ENCODE measurements at regions not wholly inside any gene's neighbourhood (a gene's known extent, or its start where the extent isn't known, plus 50 kb on each side); places are given as distances from the start of the nearest gene placed in this dataset.
"Not testable (repeated sequence)": the region's sequence is repeated elsewhere in the genome, so short reads cannot be mapped to it uniquely, and the experiment has no call there.

DNA sequence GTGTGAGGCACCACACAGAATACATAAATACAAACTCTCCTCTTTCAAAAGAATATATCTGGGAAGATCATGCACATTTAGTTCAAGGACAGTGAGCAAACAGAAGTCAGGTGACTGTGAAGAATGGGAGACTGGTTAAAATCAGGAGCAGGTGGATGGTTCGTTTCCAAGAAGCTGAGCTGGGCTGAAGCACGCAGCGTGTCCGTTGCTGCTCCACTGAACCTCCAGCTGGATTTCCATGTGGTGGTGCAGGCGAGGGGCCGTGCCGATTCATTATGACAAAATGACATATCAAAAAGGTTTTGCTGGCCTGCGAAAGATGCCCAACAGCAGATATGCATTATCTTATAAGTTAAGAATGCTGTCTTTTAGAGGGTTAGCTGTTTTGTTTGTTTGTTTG, 66.0 kb downstream of the OLIG1 start:
- POLR2A ChIA-PET: no interaction called here
- CTCF ChIA-PET: no interaction called here
- Mint-ChIP-seq H3K27me3 (no peaks in the 10 kb centered on the region), H3K27ac (no peak overlapping the region), H3K4me1 (ENCODE audit: low read depth) (no peaks in the 10 kb centered on the region), H3K4me3 (no peak overlapping the region), H3K9me3 (no peaks in the 10 kb centered on the region), H3K36me3 (no peaks in the 10 kb centered on the region)
- DNase-seq: no peak
- intact Hi-C loops (cut with micrococcal nuclease): no loop called here

DNA sequence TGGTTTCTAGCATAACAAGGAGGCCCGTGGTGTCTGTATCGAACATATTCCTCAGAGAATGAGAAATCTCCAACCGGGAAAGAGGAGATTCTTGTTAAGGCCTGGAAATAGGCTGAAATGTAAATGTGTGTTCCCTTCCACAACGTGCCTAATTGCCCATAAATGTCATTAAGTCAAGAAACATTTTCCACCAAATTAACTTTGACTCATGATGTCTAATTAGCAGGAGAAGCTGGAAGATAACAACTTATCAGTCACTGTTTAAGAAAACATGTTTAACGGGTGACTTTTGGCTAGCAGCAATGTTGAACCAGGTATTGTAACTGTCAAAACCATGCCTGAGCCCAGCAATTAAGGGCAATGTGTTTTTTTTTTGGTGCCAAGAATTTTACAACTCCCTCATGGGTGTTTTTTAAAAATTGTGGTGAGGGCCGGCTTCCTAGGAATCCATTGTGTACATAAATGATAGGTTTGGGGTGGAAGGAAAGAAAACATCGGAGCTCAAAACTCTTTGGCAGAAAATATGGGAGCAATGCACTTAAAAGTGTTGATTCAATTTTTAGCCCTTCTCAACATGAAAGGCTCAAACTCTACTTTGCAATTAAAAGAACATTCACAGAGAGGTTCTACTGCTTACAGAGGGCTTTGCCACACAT, 67.0 kb downstream of the OLIG1 start:
- no peak for DNase-seq
- Mint-ChIP-seq H3K9me3 (no peaks in the 10 kb centered on the region), H3K27me3 (no peaks in the 10 kb centered on the region), H3K36me3 (no peaks in the 10 kb centered on the region), H3K4me3 (no peak overlapping the region), H3K4me1 (ENCODE audit: low read depth) (no peaks in the 10 kb centered on the region), H3K27ac (no peak overlapping the region)
- intact Hi-C loops (cut with micrococcal nuclease): no loop called here
- ChIA-PET POLR2A (no interaction called here), CTCF (no interaction called here)

DNA sequence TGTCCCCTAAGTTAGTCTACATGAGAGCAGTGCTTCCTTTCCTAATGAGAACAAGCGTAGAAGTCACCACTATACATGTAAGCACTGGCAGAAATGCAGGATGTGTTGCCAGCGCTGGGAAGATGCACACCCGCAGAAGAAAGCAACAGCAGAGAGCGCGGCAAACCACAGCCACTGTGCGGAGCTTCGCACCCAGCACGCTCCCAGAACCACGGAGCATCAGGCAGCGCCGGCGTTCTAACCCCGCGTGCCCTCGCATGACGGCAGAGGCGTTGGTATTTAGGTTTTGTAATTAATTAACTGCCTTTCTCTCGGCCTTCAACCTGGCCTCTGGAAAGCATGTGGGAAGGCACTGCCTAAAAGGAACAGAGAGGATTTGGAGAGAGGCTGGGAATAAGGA, 69.1 kb downstream of the OLIG1 start:
- H3K4me3 Mint-ChIP-seq: no peak overlapping the region
- H3K36me3 Mint-ChIP-seq: no peaks in the 10 kb centered on the region
- H3K27ac Mint-ChIP-seq: no peak overlapping the region
- ChIA-PET POLR2A (no interaction called here), CTCF (no interaction called here)
- intact Hi-C loops (cut with micrococcal nuclease): no loop called here
- no peaks in the 10 kb centered on the region for H3K27me3 Mint-ChIP-seq
- H3K9me3 Mint-ChIP-seq: no peaks in the 10 kb centered on the region
- no peaks in the 10 kb centered on the region for H3K4me1 Mint-ChIP-seq (ENCODE audit: low read depth)
- DNase-seq: no peak

DNA sequence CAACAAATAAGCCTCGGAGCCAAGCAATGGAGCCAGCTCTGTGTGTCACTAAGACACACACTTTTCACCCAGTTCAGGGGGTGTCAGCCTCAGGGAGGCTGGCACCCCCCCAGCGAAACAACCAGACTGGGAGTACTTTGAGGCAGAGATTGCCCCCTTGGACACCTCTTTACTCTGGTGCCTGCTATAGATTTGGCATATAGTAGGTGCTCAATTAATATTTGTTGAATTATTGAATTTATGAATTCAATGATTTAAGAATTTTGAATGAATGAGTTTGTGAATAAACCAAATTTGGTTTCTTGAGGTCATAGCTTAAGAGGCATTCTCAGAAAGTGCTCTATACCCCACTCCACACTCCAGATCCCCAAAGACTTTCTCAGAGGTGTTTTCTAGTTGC, 70.3 kb downstream of the OLIG1 start:
- Mint-ChIP-seq H3K36me3 (no peaks in the 10 kb centered on the region), H3K4me1 (ENCODE audit: low read depth) (no peaks in the 10 kb centered on the region), H3K9me3 (no peaks in the 10 kb centered on the region), H3K27me3 (no peaks in the 10 kb centered on the region), H3K4me3 (no peak overlapping the region), H3K27ac (no peak overlapping the region)
- ChIA-PET CTCF (no interaction called here), POLR2A (no interaction called here)
- intact Hi-C loops (cut with micrococcal nuclease): no loop called here
- no peak for DNase-seq

DNA sequence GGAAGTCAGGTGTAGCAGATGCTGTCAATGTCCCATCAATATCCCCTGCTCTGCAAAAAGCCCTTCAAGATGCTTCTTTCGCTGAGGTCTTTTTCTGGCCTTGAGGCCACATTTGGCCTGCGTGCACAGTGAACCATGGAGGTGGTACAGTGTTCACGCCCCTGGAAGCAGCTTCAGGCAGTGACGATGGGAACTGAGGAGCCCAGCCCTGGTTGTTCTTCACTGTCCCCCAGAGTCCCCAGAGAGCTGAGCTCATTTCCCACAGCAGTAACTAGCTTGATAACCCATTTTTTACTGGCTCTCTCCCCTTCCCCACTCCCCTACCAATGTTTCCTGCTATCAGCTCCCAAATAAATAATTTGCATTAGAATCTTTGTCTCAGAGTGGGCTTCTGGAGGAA, 76.5 kb downstream of the OLIG1 start:
- peaks cover 3% of the 10 kb centered on the region for H3K27me3 Mint-ChIP-seq
- POLR2A ChIA-PET: no interaction called here
- H3K36me3 Mint-ChIP-seq: no peaks in the 10 kb centered on the region
- intact Hi-C loops (cut with micrococcal nuclease): no loop called here
- H3K4me1 Mint-ChIP-seq (ENCODE audit: low read depth): no peaks in the 10 kb centered on the region
- CTCF ChIA-PET: no interaction called here
- DNase-seq: no peak
- H3K9me3 Mint-ChIP-seq: no peaks in the 10 kb centered on the region
- no peak overlapping the region for H3K27ac Mint-ChIP-seq
- H3K4me3 Mint-ChIP-seq: no peak overlapping the region

DNA sequence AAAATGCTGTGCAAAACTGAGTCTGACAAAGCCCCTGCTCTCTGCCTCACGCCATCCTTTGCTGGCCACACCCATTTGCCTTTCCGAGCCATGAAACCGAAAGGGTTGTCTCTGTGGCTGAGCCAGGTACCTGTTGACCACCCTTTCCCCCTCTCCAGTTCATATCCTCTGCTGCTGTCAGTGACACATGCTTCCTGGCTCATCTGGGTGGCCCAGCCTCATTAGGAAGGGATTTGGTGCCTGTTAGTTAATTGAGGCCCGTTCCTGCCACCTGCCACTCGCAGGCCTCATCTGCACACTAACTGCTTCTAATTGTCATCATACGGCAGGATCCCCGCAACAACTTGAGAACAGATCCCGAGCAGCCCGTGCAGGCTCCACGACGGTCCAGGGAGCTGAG, 79.2 kb downstream of the OLIG1 start:
- Mint-ChIP-seq H3K27ac (no peak overlapping the region), H3K27me3 (peaks cover 8% of the 10 kb centered on the region), H3K4me1 (ENCODE audit: low read depth) (no peaks in the 10 kb centered on the region), H3K4me3 (no peak overlapping the region), H3K36me3 (no peaks in the 10 kb centered on the region), H3K9me3 (no peaks in the 10 kb centered on the region)
- ChIA-PET POLR2A (no interaction called here), CTCF (no interaction called here)
- intact Hi-C loops (cut with micrococcal nuclease): no loop called here
- no peak for DNase-seq

DNA sequence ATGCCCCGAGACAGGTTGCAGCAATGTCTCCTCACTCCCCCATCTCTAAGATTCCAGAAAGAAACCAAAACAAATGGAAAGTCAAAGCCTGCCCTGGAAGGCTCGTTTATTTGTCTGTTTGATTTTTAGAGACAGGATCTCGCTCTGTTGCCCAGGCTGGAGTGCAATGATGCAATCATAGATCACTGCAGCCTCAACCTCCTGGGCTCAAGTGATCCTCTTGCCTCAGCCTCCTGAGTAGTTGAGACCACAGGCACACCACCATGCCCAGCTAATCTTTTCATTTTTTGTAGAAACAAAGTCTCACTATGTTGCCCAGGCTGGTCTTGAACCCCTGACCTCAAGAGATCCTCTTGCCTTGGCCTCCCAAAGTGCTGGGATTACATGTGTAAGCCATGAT, 78.8 kb upstream of the IFNAR2 start:
- H3K27ac Mint-ChIP-seq; H3K9me3 Mint-ChIP-seq; H3K4me3 Mint-ChIP-seq; CTCF ChIA-PET; H3K27me3 Mint-ChIP-seq; intact Hi-C loops (cut with micrococcal nuclease); DNase-seq; H3K4me1 Mint-ChIP-seq (ENCODE audit: low read depth); H3K36me3 Mint-ChIP-seq; POLR2A ChIA-PET: not testable (repeated sequence)

DNA sequence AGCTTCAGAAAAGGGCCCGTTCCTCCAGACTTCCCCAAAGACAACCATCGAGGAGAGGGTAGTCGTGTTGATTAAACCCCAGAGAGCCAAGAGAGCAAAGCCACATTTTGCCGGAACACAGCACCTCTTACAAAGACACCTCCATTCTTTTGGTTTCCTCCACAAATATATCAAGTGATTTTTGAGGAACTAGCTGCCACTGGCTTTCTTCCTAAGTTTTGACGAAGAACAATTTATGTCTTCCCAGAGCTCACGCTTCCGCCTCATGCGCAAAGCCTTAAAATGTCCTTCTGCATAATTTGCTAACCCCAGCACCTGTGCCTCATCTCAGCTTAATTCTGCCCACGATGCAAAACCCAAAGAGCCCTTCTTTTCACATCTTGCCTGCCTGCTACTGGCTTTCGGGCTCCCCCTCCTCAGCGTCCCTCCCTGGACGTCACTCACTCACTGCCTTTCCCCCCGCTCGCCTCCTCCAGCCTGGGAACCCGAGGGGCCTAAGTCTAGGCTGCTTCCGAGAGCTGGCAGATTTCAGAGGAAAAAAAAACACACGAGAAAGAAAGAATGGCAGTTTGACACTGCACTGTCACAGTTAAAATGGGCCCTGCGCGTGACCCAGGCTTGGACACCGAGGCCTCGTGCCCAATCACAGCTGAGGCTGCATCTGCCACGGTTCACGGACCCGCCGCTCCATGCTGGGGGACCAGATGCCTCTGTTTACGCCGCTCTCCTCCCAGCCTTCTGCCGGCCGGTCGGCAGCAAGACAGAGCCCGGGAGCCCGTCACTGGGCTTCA, 77.6 kb upstream of the IFNAR2 start:
- POLR2A ChIA-PET: no interaction called here
- H3K9me3 Mint-ChIP-seq: no peaks in the 10 kb centered on the region
- CTCF ChIA-PET: no interaction called here
- H3K27me3 Mint-ChIP-seq: peaks cover 5% of the 10 kb centered on the region
- no peak overlapping the region for H3K4me3 Mint-ChIP-seq
- no peaks in the 10 kb centered on the region for H3K36me3 Mint-ChIP-seq
- no peaks in the 10 kb centered on the region for H3K4me1 Mint-ChIP-seq (ENCODE audit: low read depth)
- intact Hi-C loops (cut with micrococcal nuclease): no loop called here
- DNase-seq: no peak
- no peak overlapping the region for H3K27ac Mint-ChIP-seq

DNA sequence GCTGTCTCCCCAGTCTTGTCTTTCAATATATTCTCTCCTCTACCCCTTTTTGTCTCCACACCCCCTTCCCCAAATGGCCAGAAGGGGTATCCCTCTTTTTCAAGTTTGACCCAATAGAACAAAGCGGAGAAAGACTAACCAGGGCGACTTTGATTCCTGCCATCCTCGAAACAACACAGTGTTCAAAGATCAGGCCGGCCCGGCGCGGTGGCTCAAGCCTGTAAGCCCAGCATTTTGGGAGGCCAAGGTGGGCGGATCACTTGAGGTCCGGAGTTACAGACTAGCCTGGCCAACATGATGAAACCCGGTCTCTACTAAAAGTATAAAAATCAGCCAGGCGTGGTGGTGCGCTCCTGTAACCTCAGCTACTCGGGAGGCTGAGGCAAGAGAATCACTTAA, 77.0 kb upstream of the IFNAR2 start:
- Mint-ChIP-seq H3K4me1 (ENCODE audit: low read depth) (no peaks in the 10 kb centered on the region), H3K27me3 (peaks cover 5% of the 10 kb centered on the region), H3K36me3 (no peaks in the 10 kb centered on the region), H3K27ac (no peak overlapping the region), H3K9me3 (no peaks in the 10 kb centered on the region), H3K4me3 (no peak overlapping the region)
- CTCF ChIA-PET: no interaction called here
- POLR2A ChIA-PET: no interaction called here
- no peak for DNase-seq
- intact Hi-C loops (cut with micrococcal nuclease): no loop called here

DNA sequence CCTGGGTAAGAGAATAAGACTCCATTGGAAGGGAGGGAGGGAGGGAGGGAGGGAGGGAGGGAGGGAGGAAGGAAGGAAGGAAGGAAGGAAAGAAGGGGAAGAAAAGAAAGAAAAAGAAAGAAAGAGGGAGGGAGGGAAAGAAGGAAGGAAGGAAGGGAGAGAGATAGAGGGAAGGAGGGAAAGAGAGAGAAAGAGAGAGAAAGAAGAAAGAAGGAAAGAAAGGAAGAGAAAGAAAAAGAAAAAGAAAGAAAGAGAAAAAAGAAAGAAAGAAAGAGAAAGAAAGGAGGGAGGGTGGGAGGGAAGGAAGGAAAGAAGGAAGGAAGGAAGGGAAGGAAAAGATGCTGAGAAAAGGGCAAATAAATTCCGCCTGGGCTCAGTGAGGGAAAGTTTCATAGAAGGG, 74.7 kb upstream of the IFNAR2 start:
- Mint-ChIP-seq H3K9me3 (peaks cover 9% of the 10 kb centered on the region), H3K4me1 (ENCODE audit: low read depth) (no peaks in the 10 kb centered on the region), H3K36me3 (peaks cover 7% of the 10 kb centered on the region), H3K27me3 (peaks cover 5% of the 10 kb centered on the region), H3K4me3 (no peak overlapping the region), H3K27ac (no peak overlapping the region)
- no peak for DNase-seq
- ChIA-PET CTCF (no interaction called here), POLR2A (no interaction called here)
- intact Hi-C loops (cut with micrococcal nuclease): no loop called here

DNA sequence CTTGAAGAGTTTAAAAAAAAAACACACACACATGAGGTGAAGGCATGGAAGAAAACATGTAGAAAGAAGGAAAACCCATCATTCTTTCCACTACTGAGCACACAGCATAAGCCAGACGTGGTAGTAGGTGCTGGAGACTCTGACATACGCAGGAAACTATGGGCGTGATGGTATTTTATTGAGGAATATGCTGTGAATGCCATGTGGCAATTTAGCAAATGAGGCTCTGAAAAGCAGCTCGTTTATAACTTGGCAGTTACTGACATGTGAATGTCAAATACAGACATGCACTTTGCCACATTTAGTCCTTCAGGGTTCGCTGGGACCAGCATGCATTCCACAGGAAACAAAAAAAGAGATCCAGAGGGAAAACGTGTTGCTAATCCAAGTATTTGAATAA, 74.3 kb upstream of the IFNAR2 start:
- Mint-ChIP-seq H3K4me3 (no peak overlapping the region), H3K36me3 (peaks cover 7% of the 10 kb centered on the region), H3K27ac (no peak overlapping the region), H3K9me3 (peaks cover 9% of the 10 kb centered on the region), H3K27me3 (peaks cover 5% of the 10 kb centered on the region), H3K4me1 (ENCODE audit: low read depth) (no peaks in the 10 kb centered on the region)
- POLR2A ChIA-PET: no interaction called here
- intact Hi-C loops (cut with micrococcal nuclease): no loop called here
- CTCF ChIA-PET: no interaction called here
- DNase-seq: no peak

DNA sequence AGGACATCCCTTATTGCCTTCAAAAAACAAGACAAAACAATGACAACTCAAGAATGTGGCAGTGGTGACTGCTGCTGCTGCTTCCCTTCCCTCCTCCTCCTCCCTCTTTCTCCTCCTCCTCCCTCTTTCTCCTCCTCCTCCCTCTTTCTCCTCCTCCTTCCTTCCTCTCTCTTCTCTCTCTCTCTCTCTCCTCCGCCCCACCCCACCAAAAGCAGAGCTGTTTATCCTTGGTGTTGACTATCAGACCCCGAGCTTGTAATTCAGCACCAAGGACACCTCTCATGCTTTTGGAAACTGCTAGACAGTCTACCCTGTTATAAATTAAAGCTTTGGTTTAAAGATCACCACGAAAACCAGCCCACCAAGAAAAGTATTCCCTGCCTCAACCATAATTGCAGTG, 72.4 kb upstream of the IFNAR2 start:
- Mint-ChIP-seq H3K27ac (no peak overlapping the region), H3K4me3 (no peak overlapping the region), H3K36me3 (peaks cover 7% of the 10 kb centered on the region), H3K9me3 (peaks cover 9% of the 10 kb centered on the region), H3K4me1 (ENCODE audit: low read depth) (no peaks in the 10 kb centered on the region), H3K27me3 (peaks cover 2% of the 10 kb centered on the region)
- intact Hi-C loops (cut with micrococcal nuclease): no loop called here
- CTCF ChIA-PET: interaction anchor here (1.3 kb wide), 1 partner anchor 30 kb away, joined by 4 read pairs; no protein-coding TSS in a partner anchor
- POLR2A ChIA-PET: interaction anchor here (0.6 kb wide), 1 partner anchor 62 kb away, joined by 7 read pairs; no protein-coding TSS in a partner anchor
- no peak for DNase-seq

DNA sequence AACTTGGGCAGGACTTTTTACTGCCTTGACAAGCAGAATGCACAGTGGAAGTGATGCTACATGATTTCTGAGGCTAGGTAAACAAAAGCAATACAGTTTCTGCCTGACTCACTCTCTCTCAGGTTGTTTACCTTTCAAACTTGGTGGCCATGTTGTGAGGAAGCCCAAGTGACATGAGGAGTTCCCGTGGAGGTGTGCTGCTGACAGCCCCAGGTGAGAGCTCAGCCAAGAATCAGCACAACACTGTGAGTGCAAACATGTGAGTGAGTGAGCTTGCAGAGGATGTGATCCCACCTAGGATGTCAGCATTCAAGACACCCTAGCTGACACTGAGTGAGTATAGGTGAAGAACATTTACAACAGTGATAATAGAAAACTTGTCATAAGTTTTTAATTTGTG, 71.1 kb upstream of the IFNAR2 start:
- POLR2A ChIA-PET: no interaction called here
- no peak overlapping the region for H3K4me3 Mint-ChIP-seq
- CTCF ChIA-PET: no interaction called here
- no peak for DNase-seq
- H3K36me3 Mint-ChIP-seq: peaks cover 7% of the 10 kb centered on the region
- peaks cover 9% of the 10 kb centered on the region for H3K9me3 Mint-ChIP-seq
- intact Hi-C loops (cut with micrococcal nuclease): no loop called here
- H3K27me3 Mint-ChIP-seq: no peaks in the 10 kb centered on the region
- H3K27ac Mint-ChIP-seq: no peak overlapping the region
- no peaks in the 10 kb centered on the region for H3K4me1 Mint-ChIP-seq (ENCODE audit: low read depth)

All from activated CD4-positive, alpha-beta memory T cell treated with anti-CD3 and anti-CD28 coated beads for 36 hours (primary cell).